ENCODE measurements at regions not wholly inside any gene's neighbourhood (a gene's known extent, or its start where the extent isn't known, plus 50 kb on each side); places are given as distances from the start of the nearest gene placed in this dataset.

DNA sequence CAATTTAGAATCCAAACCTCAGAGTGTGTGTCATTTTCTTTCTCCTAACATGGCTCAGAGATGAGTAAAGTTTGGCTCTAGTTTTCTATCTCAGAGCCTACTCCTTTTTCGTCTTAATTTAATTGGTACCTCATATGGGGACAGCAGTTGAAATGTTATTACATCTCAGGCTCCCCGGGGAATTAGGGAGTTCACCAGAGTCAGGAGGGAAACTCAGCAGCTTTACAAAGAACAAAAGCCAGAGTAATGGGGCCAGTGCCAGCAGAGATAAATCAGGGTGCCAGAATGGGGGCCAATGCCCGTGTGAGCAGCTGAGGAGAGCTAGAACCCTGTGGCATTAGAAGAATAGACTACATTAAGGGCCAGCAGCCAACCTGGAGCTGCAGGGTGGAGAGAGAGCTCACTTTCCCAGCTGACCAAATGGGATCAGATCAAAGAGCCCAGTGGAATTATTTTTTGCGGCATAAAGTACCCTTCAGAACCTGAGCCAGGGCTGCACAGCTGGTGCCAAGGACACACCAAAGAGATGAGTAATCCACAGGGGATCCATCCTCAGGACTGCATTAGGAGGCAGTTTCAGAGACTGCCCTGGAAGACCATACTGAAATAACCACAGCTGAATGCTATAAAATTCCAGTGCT lies 207.1 kb upstream of the DKK2 start:
- H3K36me3 ChIP-seq (ENCODE audit: control insufficient read depth, insufficient read depth, low read length, severe bottlenecking): no peaks in the 10 kb centered on the region
- DNase-seq (ENCODE audit: low read depth): no peak
- no peak overlapping the region for H3K9ac ChIP-seq (ENCODE audit: low read length)
- no peaks in the 10 kb centered on the region for H3K9me3 ChIP-seq (ENCODE audit: control insufficient read depth, low read length)
- H3K27me3 ChIP-seq (replicated peaks; ENCODE audit: control insufficient read depth, insufficient read depth, low read length): no peaks in the 10 kb centered on the region
- peaks cover 10% of the 10 kb centered on the region for H3K4me1 ChIP-seq (ENCODE audit: control insufficient read depth, insufficient read depth, low read length)
- no peak overlapping the region for H3K4me3 ChIP-seq (ENCODE audit: low read length)

DNA sequence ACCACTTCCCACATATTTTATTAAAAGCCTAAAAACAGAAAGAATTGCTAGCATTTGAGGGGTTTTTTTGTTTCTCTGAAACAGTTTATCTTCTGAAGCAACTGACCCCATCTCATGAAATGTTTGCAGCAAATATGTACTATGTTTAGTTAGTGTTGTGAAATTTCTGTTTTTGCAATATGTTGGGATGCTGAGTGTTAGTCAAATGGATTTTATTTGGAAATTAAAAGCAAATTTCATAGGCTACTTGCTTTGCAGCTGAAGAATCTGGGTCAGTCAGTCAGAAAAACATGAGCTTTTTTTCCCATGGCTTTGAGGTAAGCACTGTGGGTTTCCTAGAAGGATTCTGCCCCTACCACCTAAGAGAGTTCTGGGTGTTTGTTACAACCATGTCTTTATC lies 184.9 kb upstream of the DKK2 start:
- DNase-seq (ENCODE audit: low read depth): peak; percentile 92
- no peaks in the 10 kb centered on the region for H3K9me3 ChIP-seq (ENCODE audit: control insufficient read depth, low read length)
- H3K27me3 ChIP-seq (replicated peaks; ENCODE audit: control insufficient read depth, insufficient read depth, low read length): no peaks in the 10 kb centered on the region
- H3K9ac ChIP-seq (ENCODE audit: low read length): no peak overlapping the region
- peaks cover 21% of the 10 kb centered on the region for H3K4me1 ChIP-seq (ENCODE audit: control insufficient read depth, insufficient read depth, low read length)
- no peaks in the 10 kb centered on the region for H3K36me3 ChIP-seq (ENCODE audit: control insufficient read depth, insufficient read depth, low read length, severe bottlenecking)
- peak overlapping the region; percentile 58 for H3K4me3 ChIP-seq (ENCODE audit: low read length)

DNA sequence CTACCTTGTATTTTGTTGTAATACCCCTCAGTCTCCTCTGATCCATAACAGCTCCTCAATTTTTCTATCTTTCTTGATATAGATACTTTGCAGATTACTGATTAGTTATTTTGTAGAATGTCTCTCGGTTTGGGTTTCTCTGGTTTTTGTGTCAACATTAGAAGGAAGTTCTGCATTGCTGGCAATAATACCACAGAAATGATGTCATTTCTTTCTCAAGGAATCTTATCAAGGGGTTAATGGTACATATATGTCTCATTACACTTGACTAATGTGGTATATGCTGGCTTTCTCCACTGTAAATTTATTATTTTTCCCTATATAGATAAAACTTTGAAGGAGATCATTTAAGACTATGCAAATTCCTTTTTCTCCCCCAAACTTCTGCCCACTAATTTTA lies 183.6 kb upstream of the DKK2 start:
- DNase-seq (ENCODE audit: low read depth): peak; percentile 33
- no peaks in the 10 kb centered on the region for H3K36me3 ChIP-seq (ENCODE audit: control insufficient read depth, insufficient read depth, low read length, severe bottlenecking)
- H3K4me3 ChIP-seq (ENCODE audit: low read length): no peak overlapping the region
- H3K9ac ChIP-seq (ENCODE audit: low read length): no peak overlapping the region
- peaks cover 21% of the 10 kb centered on the region for H3K4me1 ChIP-seq (ENCODE audit: control insufficient read depth, insufficient read depth, low read length)
- no peaks in the 10 kb centered on the region for H3K9me3 ChIP-seq (ENCODE audit: control insufficient read depth, low read length)
- H3K27me3 ChIP-seq (replicated peaks; ENCODE audit: control insufficient read depth, insufficient read depth, low read length): no peaks in the 10 kb centered on the region

DNA sequence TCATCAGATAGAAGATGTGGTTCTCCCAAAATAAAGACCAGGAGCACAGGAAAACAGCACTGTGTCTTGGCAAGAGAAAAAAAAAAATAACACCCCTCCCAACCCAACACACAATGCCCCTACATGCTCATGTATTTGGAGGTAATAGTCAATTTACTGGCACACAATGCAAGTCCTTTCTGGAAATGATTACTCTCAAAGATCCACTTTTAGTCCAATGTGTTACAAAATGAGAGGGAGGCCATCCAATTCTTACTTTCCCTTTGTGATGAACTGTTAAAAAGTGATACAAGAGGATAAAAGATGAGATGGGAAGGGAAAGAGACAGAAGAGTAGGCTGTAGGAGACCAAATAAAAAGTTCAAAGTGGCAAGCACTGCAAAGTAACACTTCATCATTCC lies 180.3 kb upstream of the DKK2 start:
- H3K27me3 ChIP-seq (replicated peaks; ENCODE audit: control insufficient read depth, insufficient read depth, low read length): no peaks in the 10 kb centered on the region
- DNase-seq (ENCODE audit: low read depth): no peak
- H3K36me3 ChIP-seq (ENCODE audit: control insufficient read depth, insufficient read depth, low read length, severe bottlenecking): no peaks in the 10 kb centered on the region
- H3K4me1 ChIP-seq (ENCODE audit: control insufficient read depth, insufficient read depth, low read length): peaks cover 18% of the 10 kb centered on the region
- H3K9me3 ChIP-seq (ENCODE audit: control insufficient read depth, low read length): no peaks in the 10 kb centered on the region
- no peak overlapping the region for H3K4me3 ChIP-seq (ENCODE audit: low read length)
- no peak overlapping the region for H3K9ac ChIP-seq (ENCODE audit: low read length)

DNA sequence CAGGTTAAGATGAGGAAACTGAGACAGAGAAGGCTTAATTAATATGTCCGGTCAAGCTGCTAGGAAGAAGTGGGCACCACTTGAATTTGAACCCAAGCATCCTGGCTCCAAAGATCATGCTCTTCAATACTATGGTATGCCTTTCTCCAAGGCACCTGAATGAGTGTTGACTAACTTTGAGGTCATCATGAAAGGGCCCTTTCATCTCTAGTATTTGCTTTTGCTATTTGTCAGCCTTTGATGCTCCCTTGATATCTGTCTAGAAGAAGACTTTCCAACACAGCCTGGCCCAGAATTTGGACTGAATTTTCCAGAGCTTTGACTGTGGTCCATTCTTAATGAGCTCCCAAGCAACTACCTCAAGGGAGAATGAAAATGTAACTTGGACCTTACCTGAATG lies 179.1 kb upstream of the DKK2 start:
- Histone ChIP-seq H3K4me1 (ENCODE audit: control insufficient read depth, insufficient read depth, low read length) (peaks cover 6% of the 10 kb centered on the region), H3K36me3 (ENCODE audit: control insufficient read depth, insufficient read depth, low read length, severe bottlenecking) (no peaks in the 10 kb centered on the region), H3K9ac (ENCODE audit: low read length) (no peak overlapping the region), H3K27me3 (replicated peaks; ENCODE audit: control insufficient read depth, insufficient read depth, low read length) (no peaks in the 10 kb centered on the region), H3K4me3 (ENCODE audit: low read length) (no peak overlapping the region), H3K9me3 (ENCODE audit: control insufficient read depth, low read length) (no peaks in the 10 kb centered on the region)
- DNase-seq (ENCODE audit: low read depth): no peak

DNA sequence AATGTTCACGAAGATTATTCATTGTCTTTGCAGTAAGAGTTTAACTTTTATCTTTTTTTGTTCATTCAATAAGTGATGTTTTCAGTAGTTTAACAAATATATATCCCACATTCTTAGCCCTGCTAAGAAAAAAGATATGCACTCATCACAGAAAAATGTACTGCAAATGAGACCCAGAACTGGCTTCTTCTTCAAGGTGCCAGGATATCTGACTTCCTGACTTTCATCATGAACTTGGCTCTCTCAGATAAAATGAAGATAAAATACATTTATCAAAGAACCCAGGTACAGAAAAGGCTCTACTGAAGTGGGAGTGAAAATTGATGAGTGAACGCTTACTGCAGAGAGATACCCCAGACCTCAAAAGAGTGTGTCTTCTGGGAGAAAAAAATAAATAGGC lies 177.8 kb upstream of the DKK2 start:
- H3K36me3 ChIP-seq (ENCODE audit: control insufficient read depth, insufficient read depth, low read length, severe bottlenecking): no peaks in the 10 kb centered on the region
- H3K9ac ChIP-seq (ENCODE audit: low read length): no peak overlapping the region
- H3K4me1 ChIP-seq (ENCODE audit: control insufficient read depth, insufficient read depth, low read length): peaks cover 6% of the 10 kb centered on the region
- DNase-seq (ENCODE audit: low read depth): peak; percentile 51
- H3K9me3 ChIP-seq (ENCODE audit: control insufficient read depth, low read length): no peaks in the 10 kb centered on the region
- no peak overlapping the region for H3K4me3 ChIP-seq (ENCODE audit: low read length)
- no peaks in the 10 kb centered on the region for H3K27me3 ChIP-seq (replicated peaks; ENCODE audit: control insufficient read depth, insufficient read depth, low read length)

DNA sequence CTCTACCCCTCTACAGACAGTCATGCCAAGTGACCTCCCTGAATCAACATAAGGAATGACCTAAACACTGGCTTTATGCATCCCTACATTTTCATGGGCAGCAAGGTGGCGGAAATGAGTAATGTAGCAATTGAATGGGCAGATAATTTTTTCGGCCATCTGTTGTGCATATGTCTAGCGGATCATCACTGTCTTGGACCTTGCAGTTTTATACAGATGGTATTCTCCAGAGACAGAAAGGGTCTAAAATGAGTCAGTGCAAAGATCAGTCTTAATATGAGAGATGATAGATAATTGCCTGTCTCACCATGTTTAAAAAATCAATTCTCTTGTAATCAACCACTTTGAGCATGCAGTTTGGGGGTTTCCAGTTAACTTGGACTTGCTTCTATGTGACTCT lies 177.3 kb upstream of the DKK2 start:
- Histone ChIP-seq H3K27me3 (replicated peaks; ENCODE audit: control insufficient read depth, insufficient read depth, low read length) (no peaks in the 10 kb centered on the region), H3K9ac (ENCODE audit: low read length) (no peak overlapping the region), H3K4me3 (ENCODE audit: low read length) (no peak overlapping the region), H3K4me1 (ENCODE audit: control insufficient read depth, insufficient read depth, low read length) (peaks cover 6% of the 10 kb centered on the region), H3K36me3 (ENCODE audit: control insufficient read depth, insufficient read depth, low read length, severe bottlenecking) (no peaks in the 10 kb centered on the region), H3K9me3 (ENCODE audit: control insufficient read depth, low read length) (no peaks in the 10 kb centered on the region)
- DNase-seq (ENCODE audit: low read depth): peak; percentile 14

DNA sequence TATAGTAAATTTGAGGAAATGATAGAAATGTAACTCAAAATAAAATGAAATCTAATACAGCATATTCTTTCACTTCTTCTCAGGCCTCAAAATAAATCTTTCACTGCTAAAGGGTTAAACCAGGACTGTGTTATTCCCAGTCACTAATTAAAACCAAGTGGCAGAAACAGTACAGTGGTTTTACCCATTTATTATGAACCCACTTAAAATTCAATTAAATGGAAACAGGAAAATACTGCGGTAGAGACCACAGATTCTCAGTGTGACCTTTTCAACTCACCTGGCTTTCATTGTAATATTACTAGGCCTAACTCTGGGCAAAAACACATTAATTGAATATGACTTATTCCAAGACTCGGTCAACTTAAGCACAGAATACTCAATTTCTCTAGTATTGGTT lies 176.5 kb upstream of the DKK2 start:
- Histone ChIP-seq H3K27me3 (replicated peaks; ENCODE audit: control insufficient read depth, insufficient read depth, low read length) (no peaks in the 10 kb centered on the region), H3K36me3 (ENCODE audit: control insufficient read depth, insufficient read depth, low read length, severe bottlenecking) (no peaks in the 10 kb centered on the region), H3K9ac (ENCODE audit: low read length) (no peak overlapping the region), H3K4me3 (ENCODE audit: low read length) (no peak overlapping the region), H3K4me1 (ENCODE audit: control insufficient read depth, insufficient read depth, low read length) (peaks cover 6% of the 10 kb centered on the region), H3K9me3 (ENCODE audit: control insufficient read depth, low read length) (no peaks in the 10 kb centered on the region)
- no peak for DNase-seq (ENCODE audit: low read depth)

DNA sequence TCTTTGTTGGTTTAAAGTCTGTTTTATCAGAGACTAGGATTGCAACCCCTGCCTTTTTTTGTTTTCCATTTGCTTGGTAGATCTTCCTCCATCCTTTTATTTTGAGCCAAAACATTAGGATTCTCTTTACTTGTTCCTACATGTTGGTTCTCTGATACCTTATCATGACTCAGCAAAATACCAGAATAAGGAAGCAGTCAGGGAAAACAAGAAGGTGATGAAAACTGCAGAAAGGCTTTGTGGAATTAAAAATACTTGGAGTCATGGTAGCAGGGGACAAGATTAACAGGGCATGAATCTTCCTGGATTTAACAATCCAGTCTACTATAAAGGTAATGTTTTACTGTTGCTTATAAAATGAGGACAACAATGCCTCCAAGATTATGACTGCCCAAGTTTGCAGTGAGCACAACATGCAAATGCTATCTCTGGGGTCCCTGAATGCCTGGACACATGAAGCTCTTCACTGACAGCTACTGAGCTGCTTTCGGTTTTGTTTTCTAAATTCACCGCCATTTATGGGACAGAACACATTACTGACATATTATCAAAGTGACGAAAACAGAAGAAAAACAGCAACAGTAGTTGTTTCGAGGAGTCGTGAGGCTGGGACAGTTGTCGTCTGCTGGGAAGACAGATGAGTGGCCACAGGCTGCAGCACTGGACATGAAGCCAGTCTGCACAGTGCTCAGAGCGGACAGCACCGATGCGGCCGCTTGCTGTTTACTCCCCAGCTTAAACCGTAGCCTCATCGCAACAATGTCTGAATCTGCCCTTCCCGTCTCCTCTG lies 174.5 kb upstream of the DKK2 start:
- peak overlapping the region; percentile 2 for H3K4me3 ChIP-seq (ENCODE audit: low read length)
- H3K4me1 ChIP-seq (ENCODE audit: control insufficient read depth, insufficient read depth, low read length): no peaks in the 10 kb centered on the region
- no peak for DNase-seq (ENCODE audit: low read depth)
- H3K9ac ChIP-seq (ENCODE audit: low read length): no peak overlapping the region
- no peaks in the 10 kb centered on the region for H3K9me3 ChIP-seq (ENCODE audit: control insufficient read depth, low read length)
- no peaks in the 10 kb centered on the region for H3K27me3 ChIP-seq (replicated peaks; ENCODE audit: control insufficient read depth, insufficient read depth, low read length)
- H3K36me3 ChIP-seq (ENCODE audit: control insufficient read depth, insufficient read depth, low read length, severe bottlenecking): no peaks in the 10 kb centered on the region

DNA sequence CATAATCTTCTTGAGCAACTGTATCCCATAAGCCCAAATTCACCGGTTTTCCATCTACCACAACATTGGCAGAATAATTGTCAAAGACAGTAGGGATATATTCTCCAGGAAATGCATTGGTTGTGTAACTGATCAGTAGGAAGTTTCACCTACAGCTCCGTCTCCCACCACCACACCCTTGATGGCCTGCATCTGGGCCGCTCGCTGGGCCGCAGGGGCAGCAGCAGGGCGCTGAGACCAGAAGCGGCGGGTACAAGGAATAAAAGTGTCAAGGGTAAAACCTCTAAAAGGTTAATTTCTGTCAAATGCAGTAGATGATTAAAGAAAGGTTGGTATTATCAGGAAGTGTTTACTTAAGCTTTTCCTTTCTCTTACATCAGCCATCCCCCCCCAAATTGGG lies 167.6 kb upstream of the DKK2 start:
- H3K36me3 ChIP-seq (ENCODE audit: control insufficient read depth, insufficient read depth, low read length, severe bottlenecking): no peaks in the 10 kb centered on the region
- no peak for DNase-seq (ENCODE audit: low read depth)
- no peak overlapping the region for H3K9ac ChIP-seq (ENCODE audit: low read length)
- no peaks in the 10 kb centered on the region for H3K9me3 ChIP-seq (ENCODE audit: control insufficient read depth, low read length)
- no peak overlapping the region for H3K4me3 ChIP-seq (ENCODE audit: low read length)
- H3K4me1 ChIP-seq (ENCODE audit: control insufficient read depth, insufficient read depth, low read length): no peaks in the 10 kb centered on the region
- no peaks in the 10 kb centered on the region for H3K27me3 ChIP-seq (replicated peaks; ENCODE audit: control insufficient read depth, insufficient read depth, low read length)

DNA sequence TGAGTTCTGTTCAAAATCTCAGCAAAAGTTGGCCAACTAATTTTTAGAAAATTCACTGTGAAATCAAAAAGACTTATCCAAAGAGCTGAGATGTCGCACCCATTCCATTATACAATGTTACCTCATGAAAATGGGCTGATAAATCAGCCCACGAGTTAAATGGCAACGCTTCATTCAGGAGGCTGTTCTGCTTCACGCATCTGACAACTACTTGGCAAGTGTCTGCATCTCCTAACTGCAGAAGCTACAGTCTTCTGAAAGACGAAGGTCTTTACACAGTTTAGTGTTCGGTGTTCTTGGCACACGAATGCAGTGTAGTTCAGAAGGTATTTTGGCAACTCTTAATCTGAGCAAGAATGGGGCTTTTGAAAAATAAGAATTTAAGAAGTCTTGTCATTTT lies 166.6 kb upstream of the DKK2 start:
- DNase-seq (ENCODE audit: low read depth): no peak
- Histone ChIP-seq H3K4me3 (ENCODE audit: low read length) (no peak overlapping the region), H3K36me3 (ENCODE audit: control insufficient read depth, insufficient read depth, low read length, severe bottlenecking) (no peaks in the 10 kb centered on the region), H3K4me1 (ENCODE audit: control insufficient read depth, insufficient read depth, low read length) (no peaks in the 10 kb centered on the region), H3K27me3 (replicated peaks; ENCODE audit: control insufficient read depth, insufficient read depth, low read length) (no peaks in the 10 kb centered on the region), H3K9ac (ENCODE audit: low read length) (no peak overlapping the region), H3K9me3 (ENCODE audit: control insufficient read depth, low read length) (no peaks in the 10 kb centered on the region)

DNA sequence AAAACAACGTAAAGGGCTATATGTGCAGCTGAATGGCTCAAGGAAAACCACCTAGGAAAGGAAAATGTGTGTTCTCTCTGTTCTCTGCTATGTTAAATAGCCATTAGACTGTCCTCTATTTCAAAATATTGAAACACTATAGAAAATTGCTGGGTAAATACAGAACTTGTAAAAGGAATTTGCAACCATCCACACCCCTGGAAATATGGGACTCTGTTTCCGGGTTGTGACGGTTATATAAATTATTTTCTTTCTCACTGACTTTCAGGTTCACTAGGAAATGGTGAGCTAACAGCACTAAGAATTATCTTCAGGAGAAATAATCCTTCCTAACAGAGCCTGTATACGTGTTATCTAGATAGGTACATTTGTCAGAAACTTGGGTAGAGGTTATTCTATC lies 161.0 kb upstream of the DKK2 start:
- Histone ChIP-seq H3K9ac (ENCODE audit: low read length) (no peak overlapping the region), H3K9me3 (ENCODE audit: control insufficient read depth, low read length) (no peaks in the 10 kb centered on the region), H3K36me3 (ENCODE audit: control insufficient read depth, insufficient read depth, low read length, severe bottlenecking) (no peaks in the 10 kb centered on the region), H3K4me3 (ENCODE audit: low read length) (no peak overlapping the region), H3K27me3 (replicated peaks; ENCODE audit: control insufficient read depth, insufficient read depth, low read length) (no peaks in the 10 kb centered on the region), H3K4me1 (ENCODE audit: control insufficient read depth, insufficient read depth, low read length) (no peaks in the 10 kb centered on the region)
- no peak for DNase-seq (ENCODE audit: low read depth)
